Esophagus muscularis mucosa (tissue), 4 donors: ENCODE measurements at regions not wholly inside any gene's neighbourhood (a gene's known extent, or its start where the extent isn't known, plus 50 kb on each side); places are given as distances from the start of the nearest gene placed in this dataset.

ENCODE experiments used
- EP300 ChIP-seq: sonication (generic); formaldehyde crosslinking; IDR thresholded peaks from one replicate; pipeline ENCODE4 v1.6.1; 2017; ENCODE audit warnings: antibody characterized with exemption
- POLR2AphosphoS5 ChIP-seq, 2 donors: sonication (generic); formaldehyde crosslinking; IDR thresholded peaks; one replicate each; pipeline ENCODE4 v1.6.1; 2017; ENCODE audit warnings: antibody characterized with exemption in 2 of 2
- TF ChIP-seq, protein P1 (sequence below), 3 experiments: fragments of 200-600 bp in 2 of 3; fragments of 450-650 bp in 1 of 3; sonication (generic) in 2 of 3; IDR thresholded peaks; one replicate each; pipeline ENCODE4 v1.5.1; 2017 to 2019; ENCODE audit warnings: antibody characterized with exemption in 3 of 3, mild to moderate bottlenecking in 2 of 3, moderate library complexity in 1 of 3

DNA sequence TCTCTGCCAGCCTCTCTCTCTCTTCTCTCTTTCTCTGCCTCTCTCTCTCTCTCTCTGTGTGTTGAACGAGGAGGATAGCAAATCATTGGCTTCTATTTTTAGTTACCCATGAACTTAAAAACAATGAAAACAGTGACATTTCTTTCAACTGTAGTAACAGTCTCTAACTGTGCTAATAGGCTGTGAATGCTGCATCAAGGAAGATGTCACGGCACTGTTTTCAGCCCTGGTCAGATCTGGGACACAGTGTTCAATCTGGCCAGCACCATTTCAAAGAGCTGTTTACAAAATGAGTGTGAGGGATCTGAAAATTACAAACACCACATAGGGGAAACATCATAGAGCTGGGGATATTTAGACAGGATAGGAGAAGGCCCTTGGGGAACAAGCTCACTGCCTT lies 717.0 kb downstream of the FGF9 start:
- TF ChIP-seq, protein P1, sequence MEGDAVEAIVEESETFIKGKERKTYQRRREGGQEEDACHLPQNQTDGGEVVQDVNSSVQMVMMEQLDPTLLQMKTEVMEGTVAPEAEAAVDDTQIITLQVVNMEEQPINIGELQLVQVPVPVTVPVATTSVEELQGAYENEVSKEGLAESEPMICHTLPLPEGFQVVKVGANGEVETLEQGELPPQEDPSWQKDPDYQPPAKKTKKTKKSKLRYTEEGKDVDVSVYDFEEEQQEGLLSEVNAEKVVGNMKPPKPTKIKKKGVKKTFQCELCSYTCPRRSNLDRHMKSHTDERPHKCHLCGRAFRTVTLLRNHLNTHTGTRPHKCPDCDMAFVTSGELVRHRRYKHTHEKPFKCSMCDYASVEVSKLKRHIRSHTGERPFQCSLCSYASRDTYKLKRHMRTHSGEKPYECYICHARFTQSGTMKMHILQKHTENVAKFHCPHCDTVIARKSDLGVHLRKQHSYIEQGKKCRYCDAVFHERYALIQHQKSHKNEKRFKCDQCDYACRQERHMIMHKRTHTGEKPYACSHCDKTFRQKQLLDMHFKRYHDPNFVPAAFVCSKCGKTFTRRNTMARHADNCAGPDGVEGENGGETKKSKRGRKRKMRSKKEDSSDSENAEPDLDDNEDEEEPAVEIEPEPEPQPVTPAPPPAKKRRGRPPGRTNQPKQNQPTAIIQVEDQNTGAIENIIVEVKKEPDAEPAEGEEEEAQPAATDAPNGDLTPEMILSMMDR (IDR thresholded peaks at IDR 0.05): no peak
- no peak for TF ChIP-seq POLR2AphosphoS5 (IDR thresholded peaks at IDR 0.05)
- no peak for TF ChIP-seq EP300
